Mucosa of descending colon (tissue), 3 donors: ENCODE measurements at regions not wholly inside any gene's neighbourhood (a gene's known extent, or its start where the extent isn't known, plus 50 kb on each side); places are given as distances from the start of the nearest gene placed in this dataset.

Source experiments
- ATAC-seq: fragments of 200-7000 bp; cut with Tn5 transposase; one replicate; pipeline ENCODE4 v1.9.1; 2020; ENCODE audit warnings: mild to moderate bottlenecking, moderate library complexity
- DNase-seq, 3 donors: peaks; one replicate each; pipeline ENCODE4 v3.0.0-alpha.2; 2020
- H3K36me3 ChIP-seq: fragments of 200-600 bp; one replicate; pipeline ENCODE4 v1.8.0; 2021; ENCODE audit warnings: low read depth, mild to moderate bottlenecking
- H3K4me1 ChIP-seq: fragments of 200-600 bp; one replicate; pipeline ENCODE4 v1.8.0; 2021; ENCODE audit warnings: low read depth, mild to moderate bottlenecking
- H3K4me3 ChIP-seq: fragments of 200-600 bp; one replicate; pipeline ENCODE4 v1.8.0; 2021; ENCODE audit warnings: mild to moderate bottlenecking
- H3K9me3 ChIP-seq: fragments of 200-600 bp; one replicate; pipeline ENCODE4 v1.8.0; 2021; ENCODE audit warnings: mild to moderate bottlenecking
- CTCF ChIP-seq: fragments of 200-600 bp; IDR thresholded peaks from one replicate; pipeline ENCODE4 v1.8.0; 2022; ENCODE audit warnings: antibody characterized with exemption, mild to moderate bottlenecking
- intact Hi-C, 2 donors: fragments of 100-400 bp; cut with DNase I in 1 of 2; cut with micrococcal nuclease in 1 of 2; formaldehyde crosslinking; loops; one replicate each; pipeline versions ENCODE4 v1.11.0 to v1.11.1; 2022; cut with DNase I, micrococcal nuclease
- donor health status: DM: no; HTN: no; CAD: no; lungs with moderate emphysema.
- donor health status: DM: no; HTN: no; CAD: no.
- donor health status: DM: no; HTN: yes; CAD: no.

- Histone ChIP-seq H3K36me3 (no peaks in the 10 kb centered on the region), H3K9me3 (no peaks in the 10 kb centered on the region), H3K4me1 (peaks cover 38% of the 10 kb centered on the region), H3K4me3 (no peak overlapping the region)
- intact Hi-C loops = no loop called here
- DNase-seq (no peak), ATAC-seq (no peak)
- no peak for TF ChIP-seq CTCF
Measured at GRCh38 chr14:100434033-100434601, 111.0 kb downstream of the SLC25A47 start.

GRCh38 chr14:100434911-100435438 lies 111.8 kb downstream of the SLC25A47 start:
- no peaks in the 10 kb centered on the region for H3K9me3 ChIP-seq
- peak in 1 of 3 donors; percentile 1 for DNase-seq
- ATAC-seq = no peak
- peaks cover 41% of the 10 kb centered on the region for H3K4me1 ChIP-seq
- intact Hi-C loops = no loop called here
- TF ChIP-seq CTCF = no peak
- H3K4me3 ChIP-seq = no peak overlapping the region
- H3K36me3 ChIP-seq = no peaks in the 10 kb centered on the region

GRCh38 chr14:100435459-100435858 lies 112.3 kb downstream of the SLC25A47 start:
- no peaks in the 10 kb centered on the region for H3K36me3 ChIP-seq
- no peak for ATAC-seq
- H3K4me3 ChIP-seq = no peak overlapping the region
- H3K4me1 ChIP-seq = peaks cover 46% of the 10 kb centered on the region
- intact Hi-C loops = no loop called here
- TF ChIP-seq CTCF = no peak
- peak in 1 of 3 donors; percentile 2 for DNase-seq
- no peaks in the 10 kb centered on the region for H3K9me3 ChIP-seq

GRCh38 chr14:100436745-100437406 lies 113.7 kb downstream of the SLC25A47 start:
- Histone ChIP-seq H3K4me1 (peaks cover 53% of the 10 kb centered on the region), H3K36me3 (no peaks in the 10 kb centered on the region), H3K4me3 (no peak overlapping the region), H3K9me3 (no peaks in the 10 kb centered on the region)
- no peak for TF ChIP-seq CTCF
- DNase-seq (peak in 1 of 3 donors; percentile 51), ATAC-seq (peak; percentile 28)
- intact Hi-C loops = no loop called here

GRCh38 chr14:100438271-100438670 lies 115.1 kb downstream of the SLC25A47 start:
- DNase-seq (no peak), ATAC-seq (no peak)
- no peak for TF ChIP-seq CTCF
- H3K4me3 ChIP-seq = no peak overlapping the region
- H3K36me3 ChIP-seq = no peaks in the 10 kb centered on the region
- intact Hi-C loops = no loop called here
- no peaks in the 10 kb centered on the region for H3K9me3 ChIP-seq
- H3K4me1 ChIP-seq = peaks cover 53% of the 10 kb centered on the region
